ENCODE measurements at regions not wholly inside any gene's neighbourhood (a gene's known extent, or its start where the extent isn't known, plus 50 kb on each side); places are given as distances from the start of the nearest gene placed in this dataset.

DNA sequence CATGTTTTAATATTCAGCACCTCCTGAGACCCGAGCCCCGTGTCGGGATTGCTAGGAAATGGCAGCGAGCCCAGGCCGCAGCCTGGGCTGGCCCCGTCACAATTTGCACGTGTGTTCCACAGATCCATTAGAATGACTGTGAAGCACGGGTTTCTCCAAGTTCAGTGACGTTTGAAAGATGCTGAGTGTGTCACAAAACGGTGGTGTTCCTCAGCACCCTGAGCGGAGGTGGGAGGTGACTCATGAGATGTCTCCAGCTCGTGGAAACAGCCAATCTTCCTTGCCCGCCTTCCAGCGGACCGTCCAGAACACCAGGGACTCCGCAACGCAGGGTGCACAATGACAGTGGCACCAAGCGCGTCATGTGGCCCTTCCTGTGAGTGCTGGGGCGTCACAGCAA, 412.8 kb downstream of the IRX2 start:
- TF ChIP-seq, protein P1, sequence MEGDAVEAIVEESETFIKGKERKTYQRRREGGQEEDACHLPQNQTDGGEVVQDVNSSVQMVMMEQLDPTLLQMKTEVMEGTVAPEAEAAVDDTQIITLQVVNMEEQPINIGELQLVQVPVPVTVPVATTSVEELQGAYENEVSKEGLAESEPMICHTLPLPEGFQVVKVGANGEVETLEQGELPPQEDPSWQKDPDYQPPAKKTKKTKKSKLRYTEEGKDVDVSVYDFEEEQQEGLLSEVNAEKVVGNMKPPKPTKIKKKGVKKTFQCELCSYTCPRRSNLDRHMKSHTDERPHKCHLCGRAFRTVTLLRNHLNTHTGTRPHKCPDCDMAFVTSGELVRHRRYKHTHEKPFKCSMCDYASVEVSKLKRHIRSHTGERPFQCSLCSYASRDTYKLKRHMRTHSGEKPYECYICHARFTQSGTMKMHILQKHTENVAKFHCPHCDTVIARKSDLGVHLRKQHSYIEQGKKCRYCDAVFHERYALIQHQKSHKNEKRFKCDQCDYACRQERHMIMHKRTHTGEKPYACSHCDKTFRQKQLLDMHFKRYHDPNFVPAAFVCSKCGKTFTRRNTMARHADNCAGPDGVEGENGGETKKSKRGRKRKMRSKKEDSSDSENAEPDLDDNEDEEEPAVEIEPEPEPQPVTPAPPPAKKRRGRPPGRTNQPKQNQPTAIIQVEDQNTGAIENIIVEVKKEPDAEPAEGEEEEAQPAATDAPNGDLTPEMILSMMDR (IDR thresholded peaks at IDR 0.05), result no peak
- TF ChIP-seq EZH2 (IDR thresholded peaks at IDR 0.05), result no peak
- TF ChIP-seq EZH2phosphoT487 (IDR thresholded peaks at IDR 0.05), result no peak

Data from neural progenitor cell (in vitro differentiated cells).